Upper lobe of right lung (tissue), 1 donor: ENCODE measurements at regions not wholly inside any gene's neighbourhood (a gene's known extent, or its start where the extent isn't known, plus 50 kb on each side); places are given as distances from the start of the nearest gene placed in this dataset.

ENCODE experiments used
- ATAC-seq: fragments of 200-7000 bp; cut with Tn5 transposase; one replicate; pipeline ENCODE4 v1.9.1; 2020; ENCODE audit warnings: mild to moderate bottlenecking, moderate library complexity
- DNase-seq: peaks from one replicate; pipeline ENCODE4 v3.0.0-alpha.2; 2020
- H3K27ac ChIP-seq: fragments of 200-600 bp; one replicate; pipeline ENCODE4 v1.8.0; 2022
- H3K27me3 ChIP-seq: fragments of 200-600 bp; one replicate; pipeline ENCODE4 v1.8.0; 2022; ENCODE audit warnings: mild to moderate bottlenecking
- H3K36me3 ChIP-seq: fragments of 200-600 bp; one replicate; pipeline ENCODE4 v1.8.0; 2022
- H3K4me1 ChIP-seq: fragments of 200-600 bp; one replicate; pipeline ENCODE4 v1.8.0; 2022
- H3K4me3 ChIP-seq: fragments of 200-600 bp; one replicate; pipeline ENCODE4 v1.8.0; 2022; ENCODE audit warnings: mild to moderate bottlenecking
- H3K9me3 ChIP-seq: fragments of 200-600 bp; one replicate; pipeline ENCODE4 v1.8.0; 2022
- intact Hi-C: fragments of 100-400 bp; cut with DNase I; formaldehyde crosslinking; loops from one replicate; pipeline ENCODE4 v1.11.0; 2022
- TF ChIP-seq, protein P1 (sequence below): fragments of 200-600 bp; IDR thresholded peaks from one replicate; pipeline ENCODE4 v1.8.0; 2022; ENCODE audit warnings: antibody characterized with exemption
- donor health status: DM: no; HTN: yes; CAD: no; lungs with severe emphysema.

DNA sequence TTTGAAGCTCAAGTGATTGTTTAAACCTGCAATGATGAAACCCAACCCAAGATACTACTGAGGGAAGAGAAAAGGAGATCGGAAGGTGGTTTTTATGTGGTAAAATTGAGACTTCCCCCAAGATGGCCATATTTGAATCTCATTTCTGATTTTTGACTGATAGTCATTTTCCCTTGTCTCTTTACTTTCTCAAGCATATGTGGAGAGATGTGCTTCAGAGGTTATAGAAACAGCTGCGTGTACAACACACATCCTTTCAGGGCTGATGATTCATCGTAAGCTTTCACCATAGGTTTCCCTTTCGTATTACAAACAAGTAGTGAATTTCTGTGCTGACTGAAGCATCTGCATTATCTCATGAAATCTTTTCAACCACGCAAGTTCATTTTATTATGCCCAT lies 276.2 kb downstream of the EMP1 start:
- Histone ChIP-seq H3K27me3 (no peaks in the 10 kb centered on the region), H3K36me3 (no peaks in the 10 kb centered on the region), H3K9me3 (no peaks in the 10 kb centered on the region), H3K4me3 (no peak overlapping the region), H3K27ac (no peak overlapping the region), H3K4me1 (no peaks in the 10 kb centered on the region)
- intact Hi-C loops: no loop called here
- ATAC-seq: no peak
- TF ChIP-seq, protein P1, sequence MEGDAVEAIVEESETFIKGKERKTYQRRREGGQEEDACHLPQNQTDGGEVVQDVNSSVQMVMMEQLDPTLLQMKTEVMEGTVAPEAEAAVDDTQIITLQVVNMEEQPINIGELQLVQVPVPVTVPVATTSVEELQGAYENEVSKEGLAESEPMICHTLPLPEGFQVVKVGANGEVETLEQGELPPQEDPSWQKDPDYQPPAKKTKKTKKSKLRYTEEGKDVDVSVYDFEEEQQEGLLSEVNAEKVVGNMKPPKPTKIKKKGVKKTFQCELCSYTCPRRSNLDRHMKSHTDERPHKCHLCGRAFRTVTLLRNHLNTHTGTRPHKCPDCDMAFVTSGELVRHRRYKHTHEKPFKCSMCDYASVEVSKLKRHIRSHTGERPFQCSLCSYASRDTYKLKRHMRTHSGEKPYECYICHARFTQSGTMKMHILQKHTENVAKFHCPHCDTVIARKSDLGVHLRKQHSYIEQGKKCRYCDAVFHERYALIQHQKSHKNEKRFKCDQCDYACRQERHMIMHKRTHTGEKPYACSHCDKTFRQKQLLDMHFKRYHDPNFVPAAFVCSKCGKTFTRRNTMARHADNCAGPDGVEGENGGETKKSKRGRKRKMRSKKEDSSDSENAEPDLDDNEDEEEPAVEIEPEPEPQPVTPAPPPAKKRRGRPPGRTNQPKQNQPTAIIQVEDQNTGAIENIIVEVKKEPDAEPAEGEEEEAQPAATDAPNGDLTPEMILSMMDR: no peak
- no peak for DNase-seq

GRCh38 chr12:13471471-13471870 lies 274.9 kb downstream of the EMP1 start:
- no peaks in the 10 kb centered on the region for H3K36me3 ChIP-seq

GRCh38 chr12:13465635-13466034 lies 269.1 kb downstream of the EMP1 start:
- ATAC-seq: peak; percentile 33
- Histone ChIP-seq H3K9me3 (no peaks in the 10 kb centered on the region), H3K4me3 (no peak overlapping the region), H3K27ac (no peak overlapping the region), H3K4me1 (no peaks in the 10 kb centered on the region), H3K36me3 (no peaks in the 10 kb centered on the region), H3K27me3 (no peaks in the 10 kb centered on the region)
- intact Hi-C loops: no loop called here
- no peak for DNase-seq
- TF ChIP-seq, protein P1: no peak

More at GRCh38 chr12:13471471-13471870, 274.9 kb downstream of the EMP1 start:
- intact Hi-C loops: no loop called here
- Histone ChIP-seq H3K4me1 (no peaks in the 10 kb centered on the region), H3K27me3 (no peaks in the 10 kb centered on the region), H3K27ac (no peak overlapping the region), H3K4me3 (no peak overlapping the region), H3K9me3 (no peaks in the 10 kb centered on the region)
- no peak for ATAC-seq
- no peak for DNase-seq
- TF ChIP-seq, protein P1: no peak

DNA sequence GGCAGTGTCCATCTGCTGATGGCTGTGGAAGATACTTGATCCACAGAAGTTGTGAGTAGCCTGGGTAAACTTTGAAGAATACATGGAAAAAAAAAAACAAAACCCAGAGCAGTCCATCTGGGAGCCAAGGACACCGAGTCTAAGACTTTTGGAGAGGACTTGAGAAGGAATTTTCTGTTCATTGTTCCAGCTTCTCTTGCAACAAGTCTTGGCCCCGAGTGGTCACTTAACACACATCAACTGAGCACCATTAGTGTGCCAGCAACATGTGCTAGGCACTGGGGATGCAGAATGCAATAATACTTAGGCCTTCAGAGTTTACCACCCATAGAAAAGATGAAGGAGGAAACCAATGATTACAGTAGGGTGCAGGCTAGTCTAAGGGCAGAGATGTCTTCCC lies 266.7 kb downstream of the EMP1 start:
- Histone ChIP-seq H3K27ac (no peak overlapping the region), H3K27me3 (no peaks in the 10 kb centered on the region), H3K36me3 (no peaks in the 10 kb centered on the region), H3K4me3 (no peak overlapping the region), H3K4me1 (no peaks in the 10 kb centered on the region), H3K9me3 (no peaks in the 10 kb centered on the region)
- intact Hi-C loops: no loop called here
- TF ChIP-seq, protein P1: no peak
- DNase-seq (no peak), ATAC-seq (no peak)

DNA sequence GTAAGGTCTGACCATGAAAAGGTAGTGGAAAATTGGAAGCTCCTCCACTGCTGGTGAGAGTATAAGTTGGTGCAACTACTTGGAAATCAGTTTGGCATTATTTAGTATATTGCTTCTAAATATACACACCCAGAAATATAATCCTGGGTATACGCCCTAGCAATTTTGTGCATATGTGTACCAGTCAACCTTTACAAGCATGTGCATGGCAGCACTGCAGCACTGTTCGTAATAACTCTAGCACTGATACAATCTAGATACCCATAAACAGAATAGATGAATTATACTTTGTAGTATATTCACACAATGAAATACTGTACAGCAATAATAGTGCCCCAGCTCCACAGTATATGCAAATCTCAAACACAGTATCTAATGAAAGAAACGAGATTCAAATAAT lies 265.9 kb downstream of the EMP1 start:
- TF ChIP-seq, protein P1: no peak
- no peak overlapping the region for H3K4me3 ChIP-seq
- DNase-seq (no peak), ATAC-seq (no peak)
- H3K27ac ChIP-seq: no peak overlapping the region
- no peaks in the 10 kb centered on the region for H3K4me1 ChIP-seq
- H3K27me3 ChIP-seq: no peaks in the 10 kb centered on the region
- no peaks in the 10 kb centered on the region for H3K9me3 ChIP-seq
- intact Hi-C loops: no loop called here
- H3K36me3 ChIP-seq: no peaks in the 10 kb centered on the region

DNA sequence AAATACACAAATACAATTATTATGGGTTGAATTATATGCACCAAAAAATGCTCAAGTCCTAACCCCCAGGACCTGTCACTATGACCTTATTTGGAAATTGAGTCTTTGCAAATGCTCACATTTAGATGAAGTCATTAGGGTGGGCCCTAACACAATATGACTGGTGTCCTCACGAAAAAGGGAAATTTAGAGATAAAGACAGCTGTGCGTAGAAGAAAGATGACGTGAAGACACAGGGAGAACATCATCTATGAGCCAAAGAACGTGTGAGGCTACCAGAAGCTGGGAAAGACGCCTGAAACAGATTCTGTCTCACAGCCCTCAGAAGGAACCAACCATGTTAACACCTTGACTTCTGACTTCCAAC lies 259.2 kb downstream of the EMP1 start:
- intact Hi-C loops: no loop called here
- TF ChIP-seq, protein P1: no peak
- Histone ChIP-seq H3K4me3 (no peak overlapping the region), H3K36me3 (no peaks in the 10 kb centered on the region), H3K4me1 (no peaks in the 10 kb centered on the region), H3K9me3 (no peaks in the 10 kb centered on the region), H3K27me3 (peaks cover 4% of the 10 kb centered on the region), H3K27ac (no peak overlapping the region)
- ATAC-seq (no peak), DNase-seq (no peak)
